GM19043 (cell line): ENCODE measurements at regions not wholly inside any gene's neighbourhood (a gene's known extent, or its start where the extent isn't known, plus 50 kb on each side); places are given as distances from the start of the nearest gene placed in this dataset.
"Not testable (repeated sequence)": the region's sequence is repeated elsewhere in the genome, so short reads cannot be mapped to it uniquely, and the experiment has no call there.

Experiments used
- ATAC-seq: cut with Tn5 transposase; IDR thresholded peaks from one replicate; pipeline ENCODE4 v1.9.1; 2021; ENCODE audit warnings: low read depth; ENCODE audit not compliant: unreplicated experiment

DNA sequence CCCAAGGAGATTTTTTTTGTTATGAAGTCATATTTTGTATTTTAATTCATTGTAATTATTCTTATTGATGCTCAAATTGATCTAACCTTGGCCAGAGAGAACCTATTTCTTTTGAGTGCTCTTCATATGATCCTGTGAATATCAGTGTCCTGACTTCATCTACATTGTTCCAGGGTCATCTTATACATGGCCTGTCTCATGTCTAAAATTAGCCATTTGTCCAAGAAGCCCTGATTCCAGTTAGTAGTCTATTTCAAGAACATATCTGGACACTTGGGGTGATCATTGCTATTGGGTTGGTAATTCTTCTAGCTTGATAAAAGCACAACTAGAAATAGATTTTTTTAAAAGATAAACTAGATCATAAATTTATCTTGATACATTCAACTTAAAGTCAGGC lies 266.2 kb downstream of the SPRY1 start:
- ATAC-seq = no peak

DNA sequence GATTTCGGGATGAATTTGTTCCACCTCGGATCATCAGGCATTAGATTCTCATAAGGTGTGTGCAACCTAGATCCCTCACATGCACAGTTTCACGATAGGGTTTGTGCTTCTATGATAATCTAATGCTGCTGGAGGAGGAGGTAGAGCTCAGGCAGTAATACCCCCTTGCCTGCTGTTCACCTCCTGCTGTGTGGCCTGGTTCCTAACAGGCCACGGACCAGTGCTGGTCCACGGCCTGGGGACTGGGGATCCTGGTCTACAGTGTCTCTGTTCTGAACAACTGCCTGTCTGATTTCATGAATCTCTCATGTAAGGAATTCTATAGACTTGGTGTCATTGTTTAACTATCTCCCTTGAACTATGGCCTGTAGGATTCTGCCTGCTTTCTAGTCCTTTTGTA lies 269.9 kb downstream of the SPRY1 start:
- no peak for ATAC-seq

DNA sequence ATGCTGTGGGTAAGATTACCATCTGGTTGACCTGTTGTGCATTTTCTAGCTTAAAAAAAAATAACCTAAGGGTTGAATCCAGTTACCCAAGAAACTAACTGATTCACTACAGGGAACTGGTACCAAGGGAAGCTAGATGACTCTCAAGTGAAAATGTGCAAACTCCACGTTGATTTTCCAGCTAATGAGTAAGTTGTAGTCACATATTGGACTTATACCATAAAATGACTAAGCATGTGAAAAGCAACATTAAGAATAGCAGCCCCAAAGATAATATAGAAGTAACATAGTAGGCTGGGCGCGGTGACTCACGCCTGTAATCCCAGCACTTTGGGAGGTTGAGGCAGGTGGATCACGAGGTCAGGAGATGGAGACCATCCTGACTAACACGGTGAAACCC lies 270.9 kb downstream of the SPRY1 start:
- no peak for ATAC-seq

DNA sequence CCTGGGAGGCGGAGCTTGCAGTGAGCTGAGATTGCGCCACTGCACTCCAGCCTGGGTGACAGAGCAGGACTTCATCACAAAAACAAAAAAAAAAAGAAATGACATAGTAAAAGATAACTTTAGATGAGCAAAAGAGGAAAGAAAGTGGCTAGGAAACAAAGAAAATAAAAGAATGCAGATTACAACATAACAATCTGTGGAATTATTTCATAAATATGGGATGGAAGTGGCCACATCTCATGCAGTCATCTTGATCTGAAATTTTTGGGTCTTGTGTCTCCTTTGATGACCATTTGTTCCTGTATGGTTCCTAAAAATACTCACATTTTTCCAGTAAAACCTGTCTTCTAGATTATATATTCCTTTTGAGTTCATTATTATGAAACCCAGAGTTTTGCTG lies 271.4 kb downstream of the SPRY1 start:
- ATAC-seq = no peak

DNA sequence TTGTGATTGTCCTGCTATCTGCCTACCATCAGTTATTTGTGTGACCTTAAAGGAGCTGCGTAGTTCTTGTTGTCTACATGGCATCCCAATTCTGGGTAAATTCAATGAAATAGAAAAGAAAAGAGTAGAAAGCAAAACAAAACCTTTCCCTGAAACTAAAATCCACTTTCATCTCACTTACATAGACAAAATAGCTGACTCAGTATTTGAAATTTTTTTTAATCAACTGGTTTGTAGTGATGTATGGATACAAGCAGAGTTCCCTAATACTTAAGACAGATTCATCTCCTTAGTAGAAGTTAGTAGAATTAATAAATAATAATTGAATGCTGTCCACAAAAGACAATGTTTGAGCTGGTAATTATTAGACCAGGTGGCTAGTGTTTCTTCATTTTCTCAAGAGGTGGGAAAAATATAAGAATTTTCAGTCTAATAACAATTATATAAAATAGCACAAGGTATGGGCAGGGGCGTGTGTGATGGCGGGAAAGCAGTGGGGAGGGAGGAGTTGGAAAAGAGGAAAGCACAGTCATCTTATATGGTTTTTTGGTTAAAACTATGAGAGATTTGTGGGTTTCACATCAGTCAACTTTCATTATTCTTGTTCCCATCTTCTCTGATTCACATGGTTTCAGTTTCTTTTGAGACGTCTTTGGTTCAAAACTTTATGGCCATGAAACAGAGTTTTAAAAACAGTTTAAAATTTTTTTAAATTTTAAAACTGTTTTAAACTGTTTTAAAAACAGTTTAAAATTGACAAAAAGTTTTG lies 275.2 kb downstream of the SPRY1 start:
- ATAC-seq = peak; percentile 88

DNA sequence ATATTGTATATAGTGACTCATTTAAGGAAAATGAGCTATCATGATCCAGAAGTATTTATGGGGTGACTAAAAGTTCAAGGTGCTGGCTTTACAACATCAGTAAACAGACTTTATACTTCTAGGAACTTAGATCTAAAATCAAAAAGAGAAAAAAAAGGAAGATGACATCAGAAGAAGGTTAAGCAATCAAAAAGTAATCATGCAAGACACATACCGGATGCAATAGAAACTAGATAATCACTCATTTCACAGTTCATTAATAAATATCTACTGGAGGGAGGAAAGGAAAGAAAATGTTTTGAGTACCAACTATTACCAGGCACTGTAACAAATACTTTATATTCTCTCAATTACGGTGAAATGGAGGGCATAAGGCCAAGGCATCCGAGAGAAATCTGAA lies 276.4 kb downstream of the SPRY1 start:
- ATAC-seq = no peak

DNA sequence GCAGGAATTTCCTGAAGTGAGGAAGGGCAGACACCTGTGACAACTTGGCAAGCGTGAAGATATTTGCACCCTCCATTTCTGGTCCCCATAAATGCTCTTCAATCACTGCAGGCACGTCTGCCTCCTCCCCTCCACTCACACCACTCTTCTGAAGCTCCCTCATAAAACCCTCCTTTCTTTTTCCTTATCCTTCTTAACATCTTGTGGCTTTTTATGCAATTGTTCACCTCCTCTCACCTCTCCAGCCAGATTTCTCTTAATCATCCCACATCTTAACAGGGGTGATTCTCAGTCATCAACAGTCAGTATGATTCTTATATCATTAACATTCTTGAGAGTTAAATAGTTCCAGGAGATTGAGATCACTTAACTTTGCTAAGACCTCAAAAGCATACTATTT lies 277.4 kb downstream of the SPRY1 start:
- ATAC-seq = no peak

DNA sequence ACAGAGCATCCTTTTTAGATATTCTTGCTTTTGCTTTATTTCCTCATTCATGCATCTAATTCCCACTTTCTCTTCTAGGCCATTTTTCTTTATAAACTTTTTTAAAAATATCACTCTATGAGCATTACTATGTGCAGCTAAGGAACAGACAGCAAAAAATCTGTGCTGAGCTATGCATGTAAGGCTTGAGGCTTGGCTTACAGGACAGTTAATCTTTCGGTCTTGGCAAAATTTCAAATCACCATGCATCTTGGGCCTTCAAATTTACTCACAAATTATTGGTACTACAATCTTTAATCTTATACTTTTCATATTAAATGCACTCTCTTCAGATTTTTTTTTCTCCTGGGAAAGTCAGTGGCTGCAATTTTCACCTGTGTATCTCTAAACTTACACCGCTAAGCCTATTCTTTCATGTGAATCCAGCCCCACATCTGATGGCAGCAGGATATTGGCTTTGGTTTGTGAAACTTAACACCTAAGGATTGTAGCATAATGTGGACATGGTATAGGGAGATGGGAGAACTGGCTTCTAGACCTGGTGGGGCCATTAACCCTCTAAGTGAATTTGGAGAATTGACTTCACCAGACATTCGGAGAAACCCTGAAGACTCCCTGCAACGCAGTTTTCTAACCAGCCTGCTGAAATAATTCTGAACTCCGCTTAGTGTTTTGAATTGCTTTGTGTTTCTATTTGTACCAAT lies 278.3 kb downstream of the SPRY1 start:
- no peak for ATAC-seq

DNA sequence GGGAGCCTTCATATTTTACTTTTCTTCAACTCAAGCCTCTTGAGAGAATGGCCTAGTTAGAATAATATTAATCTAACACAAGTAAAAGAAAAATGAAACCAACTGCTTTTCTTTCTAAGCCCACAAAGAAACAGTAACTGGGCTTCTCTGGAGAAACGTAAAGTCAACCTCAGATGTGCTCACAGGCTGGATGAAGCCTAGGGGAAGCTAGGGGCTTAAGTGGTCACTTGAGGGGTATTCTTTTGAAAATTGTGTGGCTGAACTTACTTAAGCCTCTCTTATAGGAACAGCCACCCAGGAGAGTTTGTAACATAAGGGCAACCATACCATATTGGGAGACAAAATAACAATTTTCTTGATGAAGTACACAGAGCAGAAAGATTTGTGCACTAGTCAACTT lies 279.0 kb downstream of the SPRY1 start:
- ATAC-seq = no peak

DNA sequence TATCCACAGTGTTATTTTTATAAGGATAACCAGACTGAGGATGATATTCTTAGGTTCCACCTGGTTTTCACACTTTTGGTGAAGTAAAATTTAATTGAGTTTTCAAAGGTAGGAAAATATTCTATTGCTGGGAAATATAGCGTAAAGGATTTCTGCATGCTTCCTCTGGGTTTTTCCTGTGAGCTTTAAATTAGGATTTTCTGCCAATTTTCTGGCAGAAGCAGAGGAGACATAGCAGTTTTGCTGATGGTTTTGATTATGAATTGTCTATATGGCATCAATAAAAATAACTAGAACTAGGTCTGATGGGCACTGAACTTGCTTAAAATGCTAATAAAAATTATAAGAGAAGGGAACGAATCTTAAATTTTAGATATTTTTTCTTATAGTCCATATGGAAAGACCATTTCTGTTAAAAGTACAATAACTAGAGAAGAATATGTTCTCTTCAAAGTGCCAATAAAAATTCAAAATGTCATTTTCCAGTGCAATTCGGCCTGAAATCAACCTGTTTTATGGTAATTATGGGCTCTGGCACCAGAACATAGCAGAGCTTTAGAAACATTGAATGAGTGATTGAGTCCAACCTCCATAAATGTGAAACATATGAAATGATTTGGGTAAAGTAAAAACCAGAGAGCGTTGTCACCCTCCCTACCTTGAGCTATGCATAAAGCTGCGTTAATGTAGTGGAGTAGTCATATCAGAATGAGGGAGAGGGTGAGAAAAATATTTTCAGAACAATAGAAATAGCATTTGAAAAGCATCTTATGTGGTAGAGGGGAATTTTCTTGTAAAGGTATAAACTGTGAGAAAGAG lies 279.7 kb downstream of the SPRY1 start:
- no peak for ATAC-seq

DNA sequence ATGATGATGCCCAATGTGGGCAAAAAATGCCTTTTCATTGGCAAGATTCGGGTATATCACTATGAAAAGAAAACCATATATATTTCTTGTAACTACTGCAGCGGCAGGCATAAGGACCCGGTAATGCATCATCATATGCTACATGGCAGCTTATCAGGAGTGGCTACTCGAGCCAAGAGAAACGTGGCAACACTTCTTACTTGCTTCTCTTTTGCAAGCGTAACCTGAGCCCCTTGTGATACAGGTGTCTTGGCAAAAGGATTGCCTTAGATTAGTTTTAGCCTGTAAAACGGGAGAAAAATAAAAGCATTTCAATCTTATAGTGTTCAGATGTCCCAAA lies 280.3 kb downstream of the SPRY1 start:
- no peak for ATAC-seq

DNA sequence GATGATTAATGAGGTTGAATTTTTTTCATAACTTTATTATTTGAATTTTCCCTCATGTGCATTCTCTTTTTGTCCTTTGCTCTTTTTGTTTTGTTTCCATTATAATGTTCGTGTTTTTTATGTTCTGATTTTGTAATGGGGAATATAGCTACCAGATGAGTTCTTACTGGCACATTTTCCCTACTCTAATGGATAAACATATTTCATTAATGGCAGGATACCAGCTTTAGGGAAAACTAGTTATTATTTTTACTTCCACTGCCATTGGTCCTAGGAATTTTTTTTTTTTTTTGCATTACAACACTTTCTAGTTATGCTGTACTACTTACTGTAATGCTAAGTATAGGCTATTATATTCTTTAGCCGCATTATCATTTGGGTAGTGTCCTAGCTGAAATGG lies 286.3 kb downstream of the SPRY1 start:
- ATAC-seq = no peak

DNA sequence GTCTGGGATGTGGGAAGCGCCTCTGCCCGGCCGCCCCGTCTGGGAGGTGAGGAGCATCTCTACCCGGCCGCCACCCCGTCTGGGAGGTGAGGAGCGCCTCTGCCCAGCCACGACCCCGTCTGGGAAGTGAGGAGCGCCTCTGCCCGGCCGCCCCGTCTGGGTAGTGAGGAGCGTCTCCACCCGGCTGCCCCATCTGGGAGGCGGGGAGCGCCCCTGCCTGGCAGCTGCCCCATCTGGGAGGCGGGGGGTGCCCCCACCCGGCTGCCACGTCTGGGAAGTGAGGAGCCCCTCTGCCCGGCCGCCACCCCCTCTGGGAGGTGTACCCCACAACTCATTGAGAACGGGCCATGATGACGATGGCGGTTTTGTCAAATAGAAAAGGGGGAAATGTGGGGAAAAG lies 288.3 kb downstream of the SPRY1 start:
- not testable (repeated sequence) for ATAC-seq

DNA sequence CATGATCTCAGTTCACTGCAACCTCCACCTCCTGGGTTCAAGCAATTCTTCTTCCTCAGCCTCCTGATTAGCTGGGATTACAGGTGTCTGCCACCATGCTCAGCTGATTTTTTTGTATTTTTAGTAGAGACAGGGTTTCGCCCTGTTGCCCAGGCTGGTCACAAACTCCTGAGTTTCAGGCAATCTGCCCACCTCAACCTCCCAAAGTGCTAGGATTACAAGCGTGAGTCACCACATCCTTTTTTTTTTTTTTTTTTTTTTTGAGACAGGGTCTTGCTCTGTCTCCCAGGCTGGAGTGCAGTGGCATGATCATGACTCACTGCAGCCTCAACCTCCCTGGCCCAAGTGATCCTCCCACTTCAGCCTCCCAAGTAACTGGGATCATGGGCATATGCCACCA lies 298.9 kb downstream of the SPRY1 start:
- ATAC-seq = not testable (repeated sequence)

DNA sequence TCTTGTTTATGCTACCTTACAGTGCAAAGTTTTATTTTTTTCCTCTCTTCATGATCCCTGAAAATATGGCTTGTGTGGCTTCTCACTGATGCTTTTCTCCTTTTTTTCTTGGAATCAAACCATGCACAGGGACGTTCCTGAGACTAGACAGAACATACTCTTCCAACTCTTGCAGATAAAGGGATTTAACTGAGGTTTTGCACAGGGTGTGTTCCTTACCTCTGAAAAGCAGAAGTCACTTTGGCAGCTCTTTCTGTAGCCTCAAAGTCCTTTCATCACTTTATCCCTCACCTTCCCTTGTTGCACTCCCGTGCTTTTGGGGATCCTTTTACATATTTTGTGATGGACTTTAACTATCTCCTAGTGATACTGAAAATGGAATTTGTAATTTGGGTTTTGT lies 300.1 kb downstream of the SPRY1 start:
- ATAC-seq = no peak

DNA sequence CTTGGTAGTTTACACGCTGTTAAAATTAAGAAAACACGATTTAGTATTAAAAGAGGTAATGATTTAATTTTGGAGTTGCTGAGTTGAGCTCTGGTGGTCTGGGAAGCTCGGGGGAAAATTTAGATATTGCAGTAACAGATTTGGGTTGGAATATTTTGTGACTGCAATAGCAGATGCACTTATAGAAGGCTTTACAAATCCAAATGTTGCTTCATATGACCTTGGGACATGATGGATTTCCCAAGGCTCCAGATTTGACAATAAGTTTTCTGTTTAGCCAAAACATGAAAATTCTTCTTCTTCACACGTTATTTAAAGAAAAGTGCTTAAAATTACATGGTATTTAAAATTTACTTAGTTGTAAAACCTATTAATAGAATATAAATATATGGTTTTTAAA lies 302.0 kb downstream of the SPRY1 start:
- no peak for ATAC-seq

DNA sequence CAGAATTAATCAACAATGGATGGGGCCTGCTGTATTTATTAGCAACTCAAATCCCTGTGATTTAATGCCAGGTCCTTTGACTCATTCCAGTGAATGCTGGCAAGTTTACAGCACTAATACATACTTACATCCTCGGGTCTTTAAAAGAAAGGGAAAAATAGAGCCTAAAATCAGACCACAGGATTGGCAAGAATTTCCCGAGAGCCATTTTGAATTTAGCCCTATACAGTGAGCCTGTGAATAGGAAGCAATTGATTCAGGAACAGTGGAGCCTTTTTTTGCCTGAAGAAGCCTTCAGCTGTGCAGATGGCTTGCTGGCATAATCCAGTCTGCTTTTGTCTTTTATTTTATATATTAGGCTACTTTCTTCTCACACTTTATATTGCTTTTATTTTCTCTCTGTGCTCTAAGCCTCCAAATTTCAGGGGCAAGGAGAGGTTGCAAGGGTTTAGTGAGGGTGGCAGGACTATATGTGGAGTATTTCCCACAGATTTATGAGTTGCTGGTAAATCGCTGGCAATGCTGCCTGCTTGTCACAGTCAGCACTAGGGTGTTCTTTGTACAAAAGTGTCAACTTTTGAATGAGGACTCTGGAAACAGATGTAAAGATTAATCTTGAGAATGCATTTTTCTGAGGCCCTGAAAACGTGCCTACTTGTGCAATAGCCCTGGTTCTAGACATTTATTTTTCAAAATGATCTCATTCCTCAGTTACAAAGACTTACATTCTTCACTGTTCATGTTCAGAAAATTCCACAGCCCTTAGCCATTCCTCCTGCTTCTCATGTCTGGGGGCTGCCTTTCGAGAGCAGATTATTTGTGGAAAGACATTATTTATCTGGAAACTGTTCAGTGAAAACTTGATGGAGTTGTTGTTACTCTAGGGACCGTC lies 303.5 kb downstream of the SPRY1 start:
- ATAC-seq = no peak

DNA sequence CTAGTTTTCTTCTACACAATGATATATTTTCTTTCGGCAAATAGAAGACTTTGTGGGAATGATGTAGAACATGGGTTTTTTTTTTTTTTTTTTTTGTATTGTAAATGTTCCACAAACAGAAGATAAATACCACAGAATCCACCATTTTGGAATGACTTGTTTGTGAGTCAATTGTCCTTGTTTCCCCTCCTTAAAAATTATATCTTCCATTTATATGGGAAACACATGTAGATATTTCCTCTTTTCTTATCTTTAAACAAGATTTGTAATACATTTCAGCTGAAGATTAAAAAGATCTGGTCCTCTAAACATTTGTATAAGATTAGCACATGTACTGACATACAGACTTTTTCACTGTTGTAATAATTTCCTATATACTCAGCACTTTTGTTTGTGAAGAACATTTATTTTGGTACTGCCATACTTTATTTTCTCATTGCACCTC lies 304.6 kb downstream of the SPRY1 start:
- no peak for ATAC-seq

DNA sequence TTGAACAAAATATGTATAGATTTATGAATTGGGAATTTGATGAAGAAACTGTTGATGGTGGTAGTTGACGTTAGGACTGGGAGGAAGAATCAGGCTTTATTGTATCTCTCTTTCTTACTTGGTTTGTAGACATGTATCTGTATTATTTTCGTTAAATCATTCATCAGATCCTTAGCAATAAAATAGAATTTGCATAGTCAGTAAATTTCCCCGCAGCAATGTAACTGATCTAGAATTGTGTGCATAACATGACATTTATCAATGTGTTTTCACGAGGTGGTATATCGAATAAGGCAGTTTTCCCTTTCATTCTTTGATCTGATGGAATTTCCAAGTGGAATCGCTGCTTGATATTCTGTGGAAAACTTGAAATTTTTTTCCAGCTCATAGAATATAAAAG lies 308.8 kb downstream of the SPRY1 start:
- ATAC-seq = no peak

DNA sequence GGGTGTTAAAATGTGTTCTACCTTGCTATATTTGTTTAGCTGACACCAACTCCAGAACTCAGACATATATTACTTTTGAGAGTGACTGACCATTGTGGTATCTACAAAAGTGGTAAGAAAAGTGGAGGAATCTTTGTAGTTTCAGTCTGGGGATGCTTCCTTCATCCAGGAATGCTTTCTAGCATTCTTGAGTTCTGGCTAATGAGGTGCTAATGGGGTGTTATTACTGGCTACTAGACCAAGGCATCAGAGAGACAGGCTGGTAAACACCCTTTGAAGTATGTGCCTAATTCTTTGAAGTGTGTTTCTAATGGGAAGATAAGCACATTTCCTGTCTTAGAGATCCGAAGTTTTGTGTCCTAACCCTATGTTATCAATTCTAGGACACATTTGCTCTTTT lies 310.4 kb downstream of the SPRY1 start:
- ATAC-seq = no peak

DNA sequence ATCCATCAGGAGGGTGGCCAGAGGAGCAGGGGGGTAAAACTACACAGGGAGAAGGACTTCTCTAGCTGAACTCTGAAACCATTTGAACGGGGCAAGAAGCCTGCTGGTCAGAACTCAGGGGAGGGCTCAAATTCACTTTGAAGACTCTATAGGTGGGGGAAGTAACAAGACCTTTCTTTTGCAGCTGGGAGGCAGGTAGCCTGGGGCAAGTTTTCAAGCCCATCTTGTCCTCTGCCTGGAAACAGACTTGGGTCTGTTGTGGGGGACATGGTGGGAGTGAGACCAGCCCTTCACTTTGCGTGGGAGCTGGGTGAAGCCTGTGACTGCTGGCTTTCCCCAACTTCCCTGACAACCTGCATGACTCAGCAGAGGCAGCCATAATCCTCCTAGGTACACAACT lies 312.3 kb downstream of the SPRY1 start:
- no peak for ATAC-seq
